D721Med (cell line): ENCODE measurements at regions not wholly inside any gene's neighbourhood (a gene's known extent, or its start where the extent isn't known, plus 50 kb on each side); places are given as distances from the start of the nearest gene placed in this dataset.
A peak's percentile ranks its signal among the peaks of the same experiment; 100 is the strongest.
"Not testable (repeated sequence)": the region's sequence is repeated elsewhere in the genome, so short reads cannot be mapped to it uniquely, and the experiment has no call there.

Experiments used
- DNase-seq: peaks from one replicate; pipeline ENCODE4 v3.0.0; 2011; ENCODE audit warnings: low spot score; ENCODE audit not compliant: insufficient read length
- FAIRE-seq: peaks from 2 replicates; lab custom pipeline; 2011; peaks lifted over from hg19 to GRCh38; lab: Jason Lieb, UNC
- CTCF ChIP-seq: IDR thresholded peaks from 2 replicates; pipeline ENCODE4 v1.5.1; 2012; ENCODE audit warnings: mild to moderate bottlenecking, control low read depth; ENCODE audit not compliant: insufficient read depth; ENCODE audit errors: missing control alignments

- DNase-seq (no peak), FAIRE-seq (no peak)
- TF ChIP-seq CTCF = no peak
Observed at GRCh38 chr18:34942276-34942675, 98.9 kb upstream of the MAPRE2 start.

DNA sequence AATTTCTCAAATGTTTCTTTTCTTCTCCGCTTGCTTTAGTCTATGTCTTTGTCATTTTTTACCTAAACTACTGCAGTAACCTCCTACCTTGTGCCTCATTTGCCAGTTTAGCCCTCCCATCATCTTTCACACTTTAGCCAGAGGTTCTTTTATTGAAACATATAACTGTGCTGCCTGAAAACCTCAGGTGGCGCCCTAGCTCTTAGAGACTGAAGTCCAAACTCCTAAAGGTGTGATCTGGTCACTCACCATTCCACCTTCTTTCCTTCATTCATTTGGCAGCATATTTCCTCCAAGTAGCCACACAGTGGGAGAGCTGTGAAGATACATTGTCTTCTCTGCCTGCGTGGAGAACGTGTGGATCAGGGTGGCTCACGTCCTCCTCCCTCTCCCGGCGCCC, 98.2 kb upstream of the MAPRE2 start:
- FAIRE-seq (no peak), DNase-seq (no peak)

DNA sequence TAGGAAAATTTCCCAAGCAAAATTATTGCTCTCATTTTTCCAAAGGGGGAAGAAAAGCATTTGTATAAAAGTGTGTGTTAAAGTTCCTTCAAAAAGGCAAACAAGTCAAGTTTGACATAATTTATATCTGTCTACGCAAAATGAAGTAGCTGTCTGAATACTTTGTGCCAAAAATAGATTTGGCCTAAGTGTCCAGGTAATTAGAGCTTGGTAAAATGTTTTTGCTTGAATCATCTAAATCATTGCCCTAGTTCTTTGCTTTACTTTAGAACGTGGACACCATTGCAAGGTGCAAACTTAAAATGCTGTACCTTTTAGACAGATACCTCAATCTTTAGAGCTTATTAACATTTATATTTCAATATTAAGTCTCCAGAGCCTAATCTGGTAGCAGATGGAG, 97.6 kb upstream of the MAPRE2 start:
- FAIRE-seq (no peak), DNase-seq (no peak)
- no peak for TF ChIP-seq CTCF

More for the DNA sequence above, 98.2 kb upstream of the MAPRE2 start:
- peak; percentile 14 for TF ChIP-seq CTCF

DNA sequence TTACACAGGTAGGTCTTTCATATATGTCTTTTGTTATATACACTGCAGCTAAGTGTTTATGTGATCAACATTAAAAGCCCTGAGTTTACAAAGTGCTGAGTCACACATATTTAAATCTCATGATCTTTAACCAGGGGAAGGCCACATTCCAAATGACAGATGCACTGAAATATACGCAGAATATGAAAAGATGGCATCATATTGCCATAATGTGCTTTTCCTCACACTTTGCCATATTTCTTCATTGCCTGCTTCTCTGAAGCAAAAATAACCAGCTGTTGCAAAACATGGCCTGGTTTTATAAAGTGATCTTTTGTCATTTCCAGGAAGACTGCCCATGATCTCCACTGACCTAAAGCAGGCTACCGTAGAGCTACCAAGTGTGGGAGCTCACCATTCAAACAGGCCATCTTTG, 93.5 kb upstream of the MAPRE2 start:
- no peak for DNase-seq
- FAIRE-seq = peak; percentile 38
- no peak for TF ChIP-seq CTCF

- no peak for TF ChIP-seq CTCF
- no peak for FAIRE-seq
- no peak for DNase-seq
Observed at GRCh38 chr18:34951625-34952379, 89.4 kb upstream of the MAPRE2 start.

DNA sequence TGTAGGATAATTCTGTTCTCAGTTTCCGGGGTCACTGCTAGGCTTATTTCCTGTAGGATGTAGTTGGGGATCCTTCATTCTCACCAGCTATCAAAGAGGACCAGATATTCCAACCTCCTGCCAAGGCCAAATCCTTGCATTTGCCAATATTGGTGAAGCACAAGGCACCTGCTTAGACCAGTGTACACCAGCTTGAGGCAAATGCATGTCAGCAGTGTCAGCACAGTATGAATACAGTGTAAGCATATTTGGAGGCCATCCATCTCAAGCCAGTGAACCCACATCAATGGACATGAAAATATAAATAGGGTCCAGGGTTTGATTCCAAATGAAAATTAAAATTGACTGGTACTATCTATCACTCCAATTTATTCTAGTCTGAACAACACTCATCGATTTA, 88.0 kb upstream of the MAPRE2 start:
- no peak for TF ChIP-seq CTCF
- DNase-seq (no peak), FAIRE-seq (no peak)

GRCh38 chr18:34955494-34955893, 85.7 kb upstream of the MAPRE2 start:
- DNase-seq, FAIRE-seq: not testable (repeated sequence)
